NCI-H1048 (cell line): ENCODE measurements at regions not wholly inside any gene's neighbourhood (a gene's known extent, or its start where the extent isn't known, plus 50 kb on each side); places are given as distances from the start of the nearest gene placed in this dataset.

Experiments
- DNase-seq: peaks from one replicate; lab custom pipeline; 2025; lab: John Stamatoyannopoulos, UW

DNA sequence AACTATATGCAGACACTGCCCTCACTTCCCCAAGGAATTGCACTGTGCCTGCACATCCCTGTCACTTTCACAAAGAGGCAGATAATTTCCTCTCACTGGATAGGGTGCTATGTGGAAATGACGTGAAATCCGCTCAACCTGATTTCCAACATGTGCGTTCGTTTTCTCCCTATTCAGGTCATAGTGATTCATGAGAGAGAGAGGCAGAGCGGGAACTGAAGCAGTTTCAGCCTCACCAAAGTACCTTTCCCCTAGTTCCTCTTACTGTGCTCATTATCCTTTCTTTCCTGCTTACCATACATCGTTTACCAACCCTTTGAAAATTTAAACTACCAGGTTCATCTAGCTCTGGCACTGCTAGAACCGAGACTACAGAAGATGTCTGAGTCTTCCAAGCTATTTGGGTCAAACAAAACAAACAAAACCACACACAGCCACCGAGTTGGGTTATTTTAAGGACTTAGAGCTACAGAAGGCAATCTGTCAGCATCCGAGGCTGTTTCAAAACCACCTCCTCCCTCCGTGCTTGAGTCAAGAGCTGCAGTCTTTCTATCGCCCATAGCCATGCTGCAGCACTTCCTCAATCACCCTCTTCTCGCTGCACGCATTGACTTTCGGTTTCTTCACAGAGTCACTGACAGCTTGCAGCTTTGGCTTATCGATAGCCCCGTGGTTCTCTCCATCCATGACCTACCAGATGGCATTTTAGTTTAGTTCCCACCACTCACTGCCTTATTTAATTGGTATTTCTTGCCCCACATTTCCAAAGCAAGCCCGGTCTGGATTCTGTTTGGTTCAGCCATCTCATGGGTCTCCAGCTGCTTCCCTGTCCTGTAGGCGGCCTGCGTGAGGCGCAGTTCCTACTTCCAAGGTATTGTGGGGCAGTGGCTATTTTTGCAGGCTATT is 1395.8 kb downstream of the EFNB2 start:
- DNase-seq = no peak

DNA sequence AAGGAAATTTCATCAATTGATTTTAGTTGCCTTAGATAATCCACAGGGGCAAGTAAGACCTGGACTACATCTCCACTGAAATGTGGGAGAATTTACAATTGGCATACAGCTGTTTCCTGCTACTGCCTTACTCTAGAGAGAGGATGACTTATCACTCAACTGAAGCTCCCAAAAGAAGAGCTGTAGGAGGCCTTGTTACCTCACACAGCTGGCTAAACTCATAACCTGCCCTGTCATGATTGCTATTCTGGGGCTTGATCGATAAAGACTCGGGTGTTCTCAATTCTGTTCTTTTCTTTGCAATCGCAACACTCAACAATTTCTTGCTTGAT is 1396.4 kb downstream of the EFNB2 start:
- DNase-seq = no peak

DNA sequence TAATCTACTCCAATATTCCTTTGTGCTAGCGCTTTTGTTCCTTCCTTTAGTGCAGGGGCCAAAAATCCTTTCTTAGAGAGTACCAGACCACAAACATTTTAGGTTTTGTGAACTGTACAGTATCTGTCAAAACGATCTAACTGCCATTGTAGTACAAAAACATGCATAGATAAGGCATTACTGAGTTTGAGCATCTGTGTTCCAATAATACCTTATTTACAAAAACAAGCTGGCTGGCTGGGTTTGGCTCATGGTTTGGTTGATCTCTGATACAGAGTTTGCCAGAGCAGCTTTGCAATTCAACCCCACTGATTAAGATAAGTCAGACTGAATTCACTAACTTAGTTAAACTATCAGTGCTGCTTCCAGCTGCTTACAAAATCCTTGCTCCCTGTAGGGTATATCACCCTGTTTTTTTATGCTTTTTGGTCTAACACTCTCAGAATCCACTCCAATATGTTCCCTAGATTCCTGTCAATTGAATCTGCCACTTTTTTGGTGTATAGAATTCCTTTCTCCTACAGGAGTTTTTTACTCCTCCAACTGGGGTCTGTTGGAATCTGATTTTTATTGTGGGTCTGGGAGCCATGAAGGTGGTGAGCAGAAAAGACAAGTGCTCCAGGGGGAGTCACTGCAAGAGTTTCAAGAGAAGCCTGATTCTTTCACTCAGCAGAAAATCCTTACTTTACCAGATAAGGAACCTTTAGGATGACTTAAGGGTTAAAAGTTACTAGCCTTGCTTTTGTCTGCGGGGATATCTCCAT is 1399.4 kb downstream of the EFNB2 start:
- DNase-seq = no peak

DNA sequence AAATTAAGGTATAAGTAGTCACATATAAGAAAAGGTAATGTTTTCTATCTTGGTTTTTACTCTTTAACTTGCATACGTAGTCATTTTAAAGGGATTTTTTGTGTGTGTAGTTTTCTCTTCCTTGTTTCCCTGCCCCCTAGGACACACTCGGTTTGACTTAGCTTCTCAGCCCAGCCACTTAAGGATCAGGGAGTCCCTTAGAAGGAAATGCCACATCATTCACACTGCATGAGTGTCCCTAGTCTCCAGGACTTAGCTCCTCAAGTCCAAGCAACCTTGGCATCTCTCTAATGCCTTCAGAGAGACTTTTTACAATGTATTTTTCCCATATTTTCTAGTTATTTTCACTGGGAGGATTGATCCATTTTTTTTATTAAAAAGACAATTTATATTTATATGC is 1407.7 kb downstream of the EFNB2 start:
- DNase-seq = no peak

DNA sequence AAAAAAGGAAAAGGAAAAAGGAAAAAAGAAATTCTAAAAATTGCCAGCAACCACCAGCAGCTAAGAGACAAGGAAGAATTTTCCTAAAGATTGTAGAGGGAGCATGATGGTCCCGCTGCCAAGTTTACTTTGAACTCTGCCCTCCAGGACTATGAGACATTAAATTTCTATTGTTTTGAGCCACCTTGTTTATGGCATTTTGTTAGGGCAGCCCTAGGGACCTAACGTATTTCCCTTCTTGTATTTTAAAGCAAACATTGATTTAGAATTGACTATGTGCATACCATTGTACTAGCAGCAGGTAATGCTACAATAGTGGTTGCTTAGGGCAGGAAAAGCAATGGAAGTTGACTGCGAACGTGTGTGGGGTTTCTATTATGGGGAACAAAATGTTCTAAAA is 1414.2 kb downstream of the EFNB2 start:
- DNase-seq = no peak

DNA sequence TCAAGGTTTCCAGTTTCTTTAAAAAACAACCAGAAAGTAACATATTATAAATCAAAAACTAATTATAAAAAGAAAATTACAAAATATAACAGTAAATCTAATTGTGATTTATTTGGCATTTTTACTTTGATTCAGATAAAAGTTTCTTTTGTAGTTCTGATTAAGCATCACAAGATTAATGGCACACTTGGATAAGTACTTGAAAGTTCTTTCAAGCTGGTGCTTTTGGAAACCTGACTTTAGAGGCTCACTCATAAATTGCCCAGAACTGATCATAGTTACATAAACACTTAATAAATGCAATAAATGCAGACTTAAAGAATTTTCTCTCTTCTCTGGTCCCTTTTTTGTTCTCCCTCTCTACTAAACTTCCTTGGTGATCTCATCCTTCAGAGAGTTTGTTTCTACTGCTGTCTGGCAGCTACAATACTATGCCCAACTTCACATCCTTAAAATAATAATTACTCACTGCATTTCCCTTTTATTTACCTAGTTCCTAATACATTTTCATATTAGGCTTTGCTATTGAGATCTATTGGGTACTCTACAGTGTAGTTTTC is 1417.0 kb downstream of the EFNB2 start:
- no peak for DNase-seq

DNA sequence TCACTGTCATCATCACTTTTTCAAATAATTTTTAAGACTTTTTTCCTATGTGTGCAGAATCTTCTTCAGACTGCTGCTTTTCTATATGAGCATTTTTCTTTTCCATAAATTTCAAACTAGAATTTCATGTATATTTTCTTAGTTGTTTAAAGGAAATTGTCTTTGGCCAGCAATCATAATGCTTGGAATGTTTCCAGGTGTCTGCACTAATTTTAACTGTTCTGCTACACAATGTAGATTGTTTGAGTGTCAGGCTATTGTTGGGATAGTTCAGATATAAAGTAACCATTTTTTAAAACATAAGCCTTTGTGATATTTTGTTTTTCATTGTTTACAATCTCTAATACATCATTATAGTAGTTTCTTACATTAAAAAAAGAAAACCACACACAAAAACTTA is 1418.5 kb downstream of the EFNB2 start:
- DNase-seq = no peak

DNA sequence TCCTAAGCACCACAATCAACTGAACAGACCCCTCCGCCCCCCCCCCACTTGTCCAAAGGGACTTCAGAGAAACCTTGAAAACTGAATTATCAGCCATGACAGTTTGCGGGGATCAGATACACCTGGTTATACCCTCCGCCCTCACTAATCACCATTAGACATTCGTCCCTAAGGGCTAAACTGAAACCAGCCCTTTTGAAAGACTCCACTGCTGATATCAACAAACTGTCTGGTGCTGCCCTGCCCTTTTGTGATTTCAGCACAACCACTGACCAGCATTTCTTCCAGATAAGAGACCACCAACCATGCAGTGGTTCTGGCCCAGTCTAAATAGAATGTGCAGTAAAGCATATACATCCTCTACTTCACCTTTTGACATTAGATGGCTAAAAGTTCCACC is 1422.9 kb downstream of the EFNB2 start:
- no peak for DNase-seq

DNA sequence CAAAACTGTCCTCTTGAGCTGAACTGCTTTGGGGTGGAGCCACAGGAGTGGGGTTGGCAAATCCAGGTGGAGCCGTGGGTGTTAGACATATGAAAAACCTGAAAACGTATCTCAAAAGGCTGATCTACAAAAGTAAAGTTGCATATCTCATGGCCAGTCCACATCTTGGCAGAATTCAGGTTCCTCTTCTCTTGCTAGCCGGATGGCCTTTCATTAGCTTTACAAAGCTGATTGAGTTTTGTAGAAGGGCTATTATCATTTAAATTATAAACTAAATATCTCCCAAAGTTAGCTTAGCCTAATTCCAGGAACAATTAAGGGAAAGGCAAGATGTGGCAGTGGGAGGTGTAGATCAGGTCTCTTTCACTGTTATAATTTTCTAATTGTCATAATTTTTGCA is 1427.7 kb downstream of the EFNB2 start:
- no peak for DNase-seq

DNA sequence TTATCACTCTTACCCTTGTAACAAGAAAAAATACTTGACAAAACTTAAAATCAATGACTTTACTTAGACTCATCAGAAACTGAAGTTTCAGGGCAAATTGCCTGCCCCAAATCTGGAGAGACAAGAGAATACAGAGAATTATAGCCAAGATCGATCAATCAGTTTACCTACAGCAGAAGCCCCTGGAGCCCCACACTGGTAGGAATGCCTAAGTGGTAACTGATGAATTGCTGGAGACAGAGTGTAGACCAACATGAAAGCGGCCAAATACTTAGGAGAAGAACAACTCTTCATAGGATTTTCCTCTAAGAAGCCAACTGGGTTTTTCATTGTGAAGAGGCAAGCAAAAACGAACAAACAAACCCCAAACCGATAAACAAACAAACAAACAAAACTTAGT is 1430.0 kb downstream of the EFNB2 start:
- DNase-seq = no peak

DNA sequence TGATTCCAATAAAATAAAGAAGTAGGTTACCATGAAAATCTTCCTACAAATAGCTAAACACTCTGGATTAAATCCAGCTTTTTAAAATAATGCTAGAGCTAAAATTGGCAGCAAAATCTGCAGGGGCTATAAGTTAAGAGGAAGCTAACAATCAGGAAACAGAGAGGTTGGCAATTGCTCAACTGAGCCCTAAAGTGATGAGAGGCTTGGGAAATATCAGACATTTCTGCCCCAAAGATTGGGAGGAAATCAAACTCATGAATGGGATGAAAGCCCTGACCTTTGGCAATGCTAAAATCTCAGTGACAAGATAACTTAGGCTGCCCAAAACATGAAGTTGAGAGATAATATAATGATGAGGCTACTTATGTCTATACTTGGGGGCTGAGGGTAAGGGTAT is 1437.9 kb downstream of the EFNB2 start:
- DNase-seq = no peak

DNA sequence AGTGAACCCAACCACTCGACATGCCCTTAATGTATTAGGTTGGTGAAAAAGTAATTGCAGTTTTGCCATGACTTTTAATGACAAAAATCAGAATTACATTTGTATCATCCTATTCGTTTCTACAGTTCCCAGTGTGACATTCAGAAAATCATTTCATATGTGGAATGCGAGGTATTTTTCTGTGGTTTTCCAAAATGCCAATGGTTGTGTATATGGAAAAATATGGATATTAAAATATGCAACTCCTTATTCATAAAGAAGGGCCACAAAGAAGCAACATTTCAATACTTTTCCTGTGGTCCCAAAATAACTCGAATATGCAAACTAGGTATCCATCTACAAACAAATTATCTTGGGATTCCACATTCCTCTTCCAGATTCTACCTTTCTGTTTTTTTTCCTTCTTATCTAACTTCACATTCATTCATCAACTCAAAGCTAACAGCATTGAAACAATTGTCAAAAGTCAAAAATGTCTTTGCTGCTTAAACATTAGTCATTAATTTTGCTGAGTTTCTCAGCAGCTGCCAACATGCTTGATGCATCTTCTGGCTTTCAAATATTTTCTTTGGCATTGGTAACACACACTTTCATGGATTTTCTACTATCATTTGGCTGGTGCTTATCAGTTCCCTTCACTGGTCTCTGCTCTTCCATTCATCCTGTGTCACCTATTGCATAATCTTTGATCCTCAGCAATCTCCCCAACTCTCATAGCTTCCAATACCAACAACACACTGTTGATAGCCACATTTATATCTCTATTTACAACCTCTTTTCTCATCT is 1445.4 kb downstream of the EFNB2 start:
- no peak for DNase-seq

DNA sequence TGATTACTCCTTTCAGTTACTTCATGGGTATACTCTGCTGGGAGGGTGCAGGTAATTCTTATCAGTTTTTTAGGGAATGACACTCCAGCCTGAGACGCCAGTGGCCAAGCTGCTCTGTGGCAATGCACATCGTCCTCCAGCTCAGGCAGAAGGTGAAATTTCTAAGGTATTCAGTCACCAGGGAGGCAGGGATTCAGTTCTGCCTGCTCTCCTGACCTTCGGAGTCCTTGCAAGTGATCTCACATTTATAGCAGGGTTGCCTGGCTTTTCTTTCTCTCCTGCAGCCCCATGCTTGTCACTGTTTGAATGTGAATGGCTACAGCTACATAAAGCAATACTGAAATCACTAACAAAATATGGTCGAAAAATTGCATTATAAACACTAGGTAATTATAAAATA is 1447.5 kb downstream of the EFNB2 start:
- DNase-seq = no peak

DNA sequence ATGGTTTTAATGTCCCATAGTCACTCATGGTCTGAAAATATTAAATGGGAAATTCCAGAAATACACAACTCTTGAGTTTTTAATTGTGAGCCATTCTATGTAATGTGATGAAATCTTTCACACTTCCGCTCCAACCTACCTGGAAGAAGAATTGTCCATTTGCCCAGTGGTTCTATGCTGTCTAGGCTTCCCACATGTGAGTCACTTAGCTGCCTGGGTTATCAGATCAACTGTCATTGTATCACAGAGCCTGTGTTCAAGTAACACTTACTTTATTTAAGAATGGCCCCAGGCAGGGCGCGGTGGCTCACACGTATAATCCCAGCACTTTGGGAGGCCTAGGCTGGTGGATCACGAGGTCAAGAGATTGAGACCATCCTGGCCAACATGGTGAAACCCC is 1450.5 kb downstream of the EFNB2 start:
- DNase-seq = no peak

DNA sequence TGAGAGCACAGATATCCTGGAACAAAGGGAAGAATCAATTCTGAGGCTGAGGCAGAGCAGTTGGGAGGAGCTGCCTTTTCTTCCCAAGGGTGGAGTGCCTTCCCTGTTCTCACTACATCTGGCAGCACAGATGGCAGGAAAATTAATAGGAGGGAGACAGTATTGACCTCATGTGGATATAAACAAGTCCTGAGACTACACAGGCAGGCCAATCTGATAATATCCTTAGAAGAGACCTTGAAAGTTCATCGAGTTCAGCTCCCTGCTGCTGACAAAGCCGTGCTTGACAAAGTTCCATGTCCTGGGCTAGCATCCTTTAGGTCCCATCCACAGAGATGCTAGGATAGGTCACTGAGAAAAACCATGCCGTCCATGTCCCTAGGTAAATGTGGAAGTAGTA is 1451.5 kb downstream of the EFNB2 start:
- no peak for DNase-seq

DNA sequence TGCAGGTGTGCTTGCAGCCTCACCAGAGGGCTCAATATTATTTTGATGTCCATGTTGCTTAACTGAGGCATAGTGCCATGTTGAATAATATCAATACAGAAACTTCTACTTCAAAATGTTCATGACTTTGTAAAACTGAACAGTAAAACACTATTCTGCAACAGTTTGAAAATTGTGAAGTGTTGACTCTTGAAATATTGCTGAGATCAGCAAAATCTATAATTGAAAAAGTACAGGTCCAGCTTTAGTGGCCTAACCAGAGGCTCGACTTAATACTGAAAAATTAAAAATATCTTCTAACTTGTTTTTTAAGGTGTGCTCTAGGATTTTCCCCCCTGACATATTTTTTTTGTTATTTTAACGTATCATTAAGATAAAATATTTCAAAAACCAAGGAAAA is 1460.7 kb downstream of the EFNB2 start:
- no peak for DNase-seq

DNA sequence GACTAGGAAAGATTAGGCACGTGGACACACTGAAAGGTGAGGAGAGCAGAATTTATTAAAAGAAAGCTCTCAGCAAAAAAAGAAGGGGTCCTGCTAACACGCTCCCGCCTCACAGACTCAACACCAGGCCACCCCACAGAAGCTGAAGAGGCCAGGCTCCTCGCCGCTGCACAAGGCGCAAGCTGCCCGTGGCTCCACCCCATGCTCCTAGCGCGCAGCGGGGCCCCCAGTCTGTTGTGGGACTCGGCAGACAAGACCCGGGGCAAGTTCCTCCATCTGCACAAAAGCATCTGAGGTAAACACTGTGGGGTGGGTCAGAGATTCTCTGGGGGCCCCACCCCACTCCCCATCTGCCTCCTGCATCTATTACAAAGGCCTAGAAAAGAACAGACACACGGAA is 1462.4 kb downstream of the EFNB2 start:
- DNase-seq = no peak

DNA sequence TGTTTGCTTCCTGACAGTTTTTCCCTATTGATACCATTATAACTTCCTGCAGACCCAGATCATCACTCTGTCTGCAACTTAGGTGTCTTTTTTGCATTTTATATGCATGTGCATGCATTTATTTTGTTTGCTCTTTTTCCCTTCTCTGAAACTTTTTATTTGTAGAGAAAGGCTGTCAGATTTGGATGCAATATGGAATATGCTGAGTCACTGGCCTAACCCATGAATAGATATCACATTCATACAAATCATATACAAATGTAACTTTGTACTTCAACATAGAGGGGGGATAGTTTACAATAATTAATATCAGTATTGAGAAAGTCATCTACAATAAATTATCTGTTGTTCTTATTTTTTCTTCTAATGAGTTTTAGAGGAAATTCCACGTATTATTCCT is 1465.0 kb downstream of the EFNB2 start:
- no peak for DNase-seq

DNA sequence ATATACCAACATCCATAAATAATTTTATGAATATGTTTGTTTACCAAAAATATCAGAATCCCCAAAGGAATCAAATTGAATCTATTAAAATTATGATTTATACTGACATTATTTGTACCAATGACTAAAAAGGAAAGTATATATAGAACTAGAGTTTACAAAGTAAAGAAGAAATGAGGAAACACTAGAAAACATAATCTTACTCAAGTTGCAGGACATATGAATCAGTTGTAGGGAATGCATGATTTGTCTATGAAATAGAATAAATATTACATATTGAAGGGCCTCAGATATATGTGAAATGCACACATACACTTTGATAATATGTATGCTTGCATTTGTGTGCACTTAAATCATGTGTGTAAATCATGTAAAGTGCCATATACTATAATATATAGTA is 1466.4 kb downstream of the EFNB2 start:
- DNase-seq = no peak

DNA sequence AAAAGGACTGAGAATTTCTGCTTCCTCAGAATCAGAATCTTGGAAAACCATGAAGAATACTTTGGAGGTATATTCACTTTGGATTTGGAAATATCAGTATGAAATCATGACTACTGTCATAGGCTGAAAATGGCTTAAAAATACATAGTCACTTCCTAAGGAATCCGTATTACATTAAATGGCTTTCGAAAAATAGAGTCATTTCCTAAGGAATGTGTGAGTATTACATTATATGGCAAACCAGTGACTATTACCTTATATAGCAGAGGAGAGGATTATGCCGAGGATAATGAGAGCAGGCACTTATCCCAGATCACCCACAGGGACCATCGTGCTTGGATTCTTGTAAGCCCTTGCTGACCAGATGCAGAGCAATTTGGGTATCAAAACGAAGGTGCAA is 1471.8 kb downstream of the EFNB2 start:
- DNase-seq = no peak

DNA sequence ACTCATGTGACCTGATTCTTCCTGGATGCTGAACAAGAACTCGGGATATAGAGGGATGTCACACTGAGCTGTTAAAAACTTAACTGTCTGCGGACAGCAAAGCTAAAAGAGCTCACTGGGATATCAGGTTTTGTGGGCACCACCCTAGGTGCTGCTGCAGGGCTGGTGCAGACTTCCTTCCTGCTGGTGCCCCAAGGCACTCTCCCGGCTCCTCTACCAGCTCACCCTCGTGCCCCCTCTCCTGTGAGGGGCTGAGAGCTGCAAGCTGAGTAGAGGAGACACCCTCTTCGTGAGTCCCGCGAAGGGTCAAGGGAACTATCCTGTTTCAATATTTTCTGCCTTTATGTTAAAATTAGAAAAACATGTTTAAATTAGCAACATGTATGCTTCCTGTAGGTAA is 1475.7 kb downstream of the EFNB2 start:
- DNase-seq = no peak

DNA sequence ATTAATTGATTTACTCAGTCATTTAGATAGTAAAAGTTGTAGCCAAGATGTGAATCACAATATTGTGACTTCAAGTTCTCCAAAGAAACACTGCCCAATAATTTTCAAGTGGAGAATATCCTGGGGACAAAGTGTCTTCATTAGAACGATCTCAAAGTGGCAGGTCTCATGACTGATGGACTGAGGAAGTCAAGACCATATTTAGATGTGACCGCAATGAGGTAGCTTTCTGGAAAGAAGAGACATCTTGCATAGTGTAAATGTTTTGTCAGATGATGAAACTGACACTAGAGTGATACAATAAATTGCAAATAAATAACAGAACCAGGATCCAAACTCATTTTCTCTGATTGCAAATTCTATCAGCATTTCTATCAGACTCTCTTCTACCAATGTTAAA is 1476.9 kb downstream of the EFNB2 start:
- no peak for DNase-seq

DNA sequence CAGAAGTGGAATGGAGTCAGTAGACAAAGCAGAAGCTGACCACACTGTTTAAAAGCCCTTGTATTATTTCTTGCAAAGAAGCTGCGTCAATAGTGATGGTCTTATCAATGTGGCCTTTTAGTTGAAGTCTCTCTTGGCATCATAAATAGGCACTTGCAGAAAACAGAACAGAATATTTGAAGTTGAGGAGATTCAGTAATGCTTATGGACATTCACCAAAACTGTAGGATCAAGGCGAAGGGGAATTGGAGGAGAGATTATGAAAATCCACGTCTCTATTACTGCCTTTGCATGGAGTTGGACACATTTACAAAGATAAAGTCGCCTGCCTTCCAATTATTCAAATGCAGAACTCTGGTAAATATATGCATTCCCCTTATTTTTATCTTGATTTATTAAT is 1482.8 kb downstream of the EFNB2 start:
- no peak for DNase-seq
